SK-N-SH treated with all-trans-retinoic acid at 6 μM for 48 hours (cell line): ENCODE measurements at regions not wholly inside any gene's neighbourhood (a gene's known extent, or its start where the extent isn't known, plus 50 kb on each side); places are given as distances from the start of the nearest gene placed in this dataset.

ENCODE experiments used
- ATAC-seq: fragments of 200-7000 bp; cut with Tn5 transposase; 3 replicates; pipeline ENCODE4 v1.9.1; 2020; ENCODE audit warnings: mild to moderate bottlenecking, moderate library complexity
- ARNTL ChIP-seq: fragments of 450-650 bp; formaldehyde crosslinking; IDR thresholded peaks from 2 replicates; pipeline ENCODE4 v1.5.0; 2020; ENCODE audit warnings: low read depth, mild to moderate bottlenecking, moderate library complexity, borderline replicate concordance
- BACH2 ChIP-seq: fragments of 250-450 bp; sonication (Bioruptor Pico); IDR thresholded peaks from 2 replicates; pipeline ENCODE4 v1.9.0; 2021; ENCODE audit warnings: mild to moderate bottlenecking, borderline replicate concordance
- CREB5 ChIP-seq: fragments of 250-450 bp; sonication (Bioruptor Pico); IDR thresholded peaks from 2 replicates; pipeline ENCODE4 v1.5.1; 2020; ENCODE audit warnings: low read depth, mild to moderate bottlenecking, moderate library complexity
- CSRNP3 ChIP-seq: fragments of 250-450 bp; sonication (Bioruptor Pico); IDR thresholded peaks from 2 replicates; pipeline ENCODE4 v1.5.1; 2021; ENCODE audit warnings: mild to moderate bottlenecking, moderate library complexity
- ESRRG ChIP-seq: fragments of 250-450 bp; sonication (Bioruptor Pico); IDR thresholded peaks from 2 replicates; pipeline ENCODE4 v1.6.1; 2021; ENCODE audit warnings: mild to moderate bottlenecking
- GLIS3 ChIP-seq: fragments of 250-450 bp; sonication (Bioruptor Pico); IDR thresholded peaks from 2 replicates; pipeline ENCODE4 v1.5.0; 2020; ENCODE audit warnings: mild to moderate bottlenecking, moderate library complexity
- ISL1 ChIP-seq: fragments of 250-450 bp; sonication (Bioruptor Pico); IDR thresholded peaks from 2 replicates; pipeline ENCODE4 v2.1.2; 2022; ENCODE audit warnings: mild to moderate bottlenecking, moderate library complexity
- OSR1 ChIP-seq: fragments of 250-450 bp; sonication (Bioruptor Pico); IDR thresholded peaks from 2 replicates; pipeline ENCODE4 v1.8.0; 2022; ENCODE audit warnings: moderate library complexity, mild to moderate bottlenecking, inconsistent platforms
- PATZ1 ChIP-seq: fragments of 250-450 bp; sonication (Bioruptor Pico); IDR thresholded peaks from 2 replicates; pipeline ENCODE4 v1.8.0; 2020; ENCODE audit warnings: mild to moderate bottlenecking, moderate library complexity, borderline replicate concordance
- POU6F1 ChIP-seq: fragments of 250-450 bp; sonication (Bioruptor Pico); IDR thresholded peaks from 2 replicates; pipeline ENCODE4 v1.8.0; 2021; ENCODE audit warnings: low read depth, mild to moderate bottlenecking, moderate library complexity, borderline replicate concordance
- PPARA ChIP-seq: fragments of 250-450 bp; sonication (Bioruptor Pico); IDR thresholded peaks from 2 replicates; pipeline ENCODE4 v1.5.0; 2020; ENCODE audit warnings: mild to moderate bottlenecking, borderline replicate concordance
- RARB ChIP-seq: fragments of 250-450 bp; sonication (Bioruptor Pico); IDR thresholded peaks from 2 replicates; pipeline ENCODE4 v1.8.0; 2021; ENCODE audit warnings: mild to moderate bottlenecking, moderate library complexity
- SNAI2 ChIP-seq: fragments of 250-450 bp; sonication (Bioruptor Pico); IDR thresholded peaks from 2 replicates; pipeline ENCODE4 v1.5.0; 2020; ENCODE audit warnings: mild to moderate bottlenecking, moderate library complexity
- TCF4 ChIP-seq: fragments of 250-450 bp; sonication (Bioruptor Pico); IDR thresholded peaks from 2 replicates; pipeline ENCODE4 v1.8.0; 2021; ENCODE audit warnings: mild to moderate bottlenecking, moderate library complexity, borderline replicate concordance
- TOX ChIP-seq: fragments of 250-450 bp; sonication (Bioruptor Pico); IDR thresholded peaks from 2 replicates; pipeline ENCODE4 v1.8.0; 2021; ENCODE audit warnings: mild to moderate bottlenecking, moderate library complexity, borderline replicate concordance
- TSHZ2 ChIP-seq: fragments of 250-450 bp; sonication (Bioruptor Pico); IDR thresholded peaks from 2 replicates; pipeline ENCODE4 v1.5.0; 2020; ENCODE audit warnings: mild to moderate bottlenecking, moderate library complexity
- ZC3H10 ChIP-seq: fragments of 250-450 bp; sonication (Bioruptor Pico); IDR thresholded peaks from 2 replicates; pipeline ENCODE4 v1.5.1; 2021; ENCODE audit warnings: mild to moderate bottlenecking, moderate library complexity
- ZFP3 ChIP-seq: fragments of 250-450 bp; sonication (Bioruptor Pico); IDR thresholded peaks from 2 replicates; pipeline ENCODE4 v1.5.0; 2020; ENCODE audit warnings: mild to moderate bottlenecking, moderate library complexity
- ZFP30 ChIP-seq: fragments of 450-650 bp; formaldehyde crosslinking; IDR thresholded peaks from 2 replicates; pipeline ENCODE4 v1.5.0; 2022; ENCODE audit warnings: mild to moderate bottlenecking, moderate library complexity
- ZNF565 ChIP-seq: fragments of 450-650 bp; formaldehyde crosslinking; conservative IDR thresholded peaks from 2 replicates; pipeline ENCODE4 v1.5.0; 2020; ENCODE audit warnings: low read depth, mild to moderate bottlenecking, moderate library complexity
- ZNF70 ChIP-seq: fragments of 450-650 bp; formaldehyde crosslinking; IDR thresholded peaks from 2 replicates; pipeline ENCODE4 v1.5.0; 2020; ENCODE audit warnings: mild to moderate bottlenecking, moderate library complexity
- ZNF8 ChIP-seq: fragments of 450-650 bp; formaldehyde crosslinking; IDR thresholded peaks from 2 replicates; pipeline ENCODE4 v1.5.0; 2020; ENCODE audit warnings: mild to moderate bottlenecking, moderate library complexity

- no peak for TF ChIP-seq SNAI2 (CRISPR knock-in tag)
- no peak for TF ChIP-seq ZFP30
- no peak for TF ChIP-seq ZNF8 (CRISPR knock-in tag)
- TF ChIP-seq TCF4 (CRISPR knock-in tag): no peak
- no peak for TF ChIP-seq PPARA
- TF ChIP-seq ZFP3 (CRISPR knock-in tag): no peak
Measured at GRCh38 chr12:125443341-125443740, 378.1 kb downstream of the AACS start (continued).

- no peak for ATAC-seq
- TF ChIP-seq SNAI2 (CRISPR knock-in tag) (no peak), ZFP30 (no peak), ZNF565 (CRISPR knock-in tag) (no peak), PPARA (no peak), BACH2 (CRISPR knock-in tag) (no peak), POU6F1 (CRISPR knock-in tag) (no peak), ISL1 (CRISPR knock-in tag) (no peak), ARNTL (CRISPR knock-in tag) (no peak), TSHZ2 (no peak), ESRRG (CRISPR knock-in tag) (no peak), CSRNP3 (no peak), GLIS3 (CRISPR knock-in tag) (no peak), TCF4 (CRISPR knock-in tag) (no peak), TOX (no peak), ZNF8 (CRISPR knock-in tag) (no peak), OSR1 (CRISPR knock-in tag) (no peak), PATZ1 (no peak), CREB5 (CRISPR knock-in tag) (no peak)
Measured at GRCh38 chr12:125451408-125451807, 386.2 kb downstream of the AACS start.

GRCh38 chr12:125453751-125454150, 388.5 kb downstream of the AACS start:
- no peak for ATAC-seq

More at GRCh38 chr12:125453751-125454150, 388.5 kb downstream of the AACS start:
- no peak for TF ChIP-seq CREB5 (CRISPR knock-in tag)
- TF ChIP-seq TSHZ2: no peak
- TF ChIP-seq ZNF70: no peak
- no peak for TF ChIP-seq CSRNP3
- TF ChIP-seq OSR1 (CRISPR knock-in tag): no peak
- TF ChIP-seq TOX: no peak
- no peak for TF ChIP-seq ZC3H10 (CRISPR knock-in tag)
- TF ChIP-seq ZNF565 (CRISPR knock-in tag): no peak
- TF ChIP-seq PPARA: no peak
- no peak for TF ChIP-seq RARB (CRISPR knock-in tag)
- no peak for TF ChIP-seq ISL1 (CRISPR knock-in tag)
